SIG-M5 treated with dmso at 0.1 percent for 504 hours (cell line): ENCODE measurements at regions not wholly inside any gene's neighbourhood (a gene's known extent, or its start where the extent isn't known, plus 50 kb on each side); places are given as distances from the start of the nearest gene placed in this dataset.
"Not testable (repeated sequence)": the region's sequence is repeated elsewhere in the genome, so short reads cannot be mapped to it uniquely, and the experiment has no call there.

Source experiments
- DNase-seq: peaks from one replicate; lab custom pipeline; 2025; ENCODE audit not compliant: unreplicated experiment; lab: John Stamatoyannopoulos, UW

GRCh38 chr5:1654786-1655495, 131.2 kb upstream of the LPCAT1 start:
- no peak for DNase-seq

GRCh38 chr5:1653698-1654651, 130.2 kb upstream of the LPCAT1 start:
- DNase-seq: not testable (repeated sequence)

- no peak for DNase-seq
Observed at GRCh38 chr5:1652873-1653697, 129.3 kb upstream of the LPCAT1 start.

- DNase-seq: no peak
Observed at GRCh38 chr5:1651971-1652872, 128.5 kb upstream of the LPCAT1 start.

- no peak for DNase-seq
Observed at GRCh38 chr5:1651250-1651649, 127.5 kb upstream of the LPCAT1 start.

- no peak for DNase-seq
Observed at GRCh38 chr5:1649554-1649953, 125.8 kb upstream of the LPCAT1 start.

- DNase-seq: no peak
Observed at GRCh38 chr5:1648806-1649205, 125.0 kb upstream of the LPCAT1 start.

- DNase-seq: no peak
Observed at GRCh38 chr5:1647580-1647979, 123.8 kb upstream of the LPCAT1 start.

GRCh38 chr5:1644810-1645571, 121.2 kb upstream of the LPCAT1 start:
- DNase-seq: peak; percentile 49

GRCh38 chr5:1644393-1644809, 120.6 kb upstream of the LPCAT1 start:
- DNase-seq: not testable (repeated sequence)

- no peak for DNase-seq
Observed at GRCh38 chr5:1643651-1644392, 120.1 kb upstream of the LPCAT1 start.

- DNase-seq: no peak
Observed at GRCh38 chr5:1642621-1643061, 118.9 kb upstream of the LPCAT1 start.

- no peak for DNase-seq
Observed at GRCh38 chr5:1642221-1642620, 118.5 kb upstream of the LPCAT1 start.

GRCh38 chr5:1641560-1642166, 117.9 kb upstream of the LPCAT1 start:
- DNase-seq: peak; percentile 88

- DNase-seq: no peak
Observed at GRCh38 chr5:1641041-1641440, 117.3 kb upstream of the LPCAT1 start.

GRCh38 chr5:1640421-1640881, 116.7 kb upstream of the LPCAT1 start:
- DNase-seq: no peak

GRCh38 chr5:1639757-1640156, 116.0 kb upstream of the LPCAT1 start:
- DNase-seq: no peak
